OCI-LY7 (cell line): ENCODE measurements at regions not wholly inside any gene's neighbourhood (a gene's known extent, or its start where the extent isn't known, plus 50 kb on each side); places are given as distances from the start of the nearest gene placed in this dataset.

ENCODE experiments used
- BruUV-seq: library from RNA; stranded (reverse); fragments of 400-500 nt; replicated peaks from 2 replicates; lab custom pipeline; 2021; lab: Mats Ljungman, UMichigan
- CTCF ChIA-PET: fragments of 300-600 bp; sonication (Branson Sonifier 250); formaldehyde crosslinking; loops from one replicate; lab custom pipeline; 2022; ENCODE audit warnings: antibody characterized with exemption; ENCODE audit not compliant: unreplicated experiment; lab: Charles Lee
- POLR2A ChIA-PET: fragments of 300-600 bp; sonication (Branson Sonifier 250); formaldehyde crosslinking; loops from one replicate; lab custom pipeline; 2022; ENCODE audit warnings: antibody characterized with exemption; lab: Charles Lee
- DNase-seq: peaks from one replicate; pipeline ENCODE4 v3.0.0-alpha.2; 2015; ENCODE audit warnings: low spot score
- H2AFZ ChIP-seq: fragments of 200-600 bp; sonication (generic), shearing (Covaris generic); 2 replicates; pipeline ENCODE4 v1.6.1; 2014; ENCODE audit warnings: mild to moderate bottlenecking, antibody characterized with exemption, low read length, moderate library complexity
- H3K27ac ChIP-seq: fragments of 200-600 bp; sonication (generic); 2 replicates; pipeline ENCODE4 v1.5.1; 2014; ENCODE audit warnings: mixed run types, low read depth, mild to moderate bottlenecking, moderate library complexity, low read length, inconsistent platforms; ENCODE audit not compliant: poor library complexity, severe bottlenecking
- H3K36me3 ChIP-seq: fragments of 200-600 bp; sonication (generic); 2 replicates; pipeline ENCODE4 v1.6.1; 2014; ENCODE audit warnings: mild to moderate bottlenecking, antibody characterized with exemption, low read length, moderate library complexity, mixed read lengths; ENCODE audit not compliant: insufficient read depth
- H3K4me1 ChIP-seq: fragments of 200-600 bp; sonication (generic); 2 replicates; pipeline ENCODE4 v1.5.1; 2014; ENCODE audit warnings: mild to moderate bottlenecking, low read length; ENCODE audit not compliant: insufficient read depth, poor library complexity, severe bottlenecking
- H3K4me2 ChIP-seq: fragments of 200-600 bp; sonication (generic); 2 replicates; pipeline ENCODE4 v1.6.1; 2014; ENCODE audit warnings: mild to moderate bottlenecking, low read length
- H3K4me3 ChIP-seq: fragments of 200-600 bp; sonication (generic); 2 replicates; pipeline ENCODE4 v1.5.1; 2014; ENCODE audit warnings: mild to moderate bottlenecking, low read depth, low read length; ENCODE audit not compliant: poor library complexity, severe bottlenecking
- H3K79me2 ChIP-seq: fragments of 200-600 bp; sonication (generic); 2 replicates; pipeline ENCODE4 v1.6.1; 2016; ENCODE audit warnings: low read depth, mild to moderate bottlenecking, low read length, moderate library complexity, mixed read lengths; ENCODE audit not compliant: insufficient read depth
- H3K9me2 ChIP-seq: fragments of 200-600 bp; sonication (generic); 2 replicates; pipeline ENCODE4 v1.6.1; 2016; ENCODE audit warnings: mild to moderate bottlenecking, low read length, mixed read lengths; ENCODE audit not compliant: insufficient read depth
- H3K9me3 ChIP-seq: fragments of 200-600 bp; sonication (generic); 2 replicates; pipeline ENCODE4 v1.6.1; 2014; ENCODE audit warnings: mild to moderate bottlenecking, mixed run types, low read length, mixed read lengths
- H4K20me1 ChIP-seq: fragments of 200-600 bp; sonication (generic); 2 replicates; pipeline ENCODE4 v1.6.1; 2014; ENCODE audit warnings: mild to moderate bottlenecking, antibody characterized with exemption, low read length, moderate library complexity, mixed read lengths; ENCODE audit not compliant: insufficient read depth
- CTCF ChIP-seq: fragments of 200-600 bp; sonication (generic); conservative IDR thresholded peaks from 2 replicates; pipeline ENCODE4 v1.5.1; 2014; ENCODE audit warnings: mild to moderate bottlenecking, antibody characterized with exemption, low read length, moderate library complexity, mixed read lengths
- EZH2phosphoT487 ChIP-seq: fragments of 200-600 bp; sonication (generic); IDR thresholded peaks from 2 replicates; pipeline ENCODE4 v1.6.1; 2018; ENCODE audit warnings: low read depth, borderline replicate concordance, mild to moderate bottlenecking, mixed run types, antibody characterized with exemption, low read length, moderate library complexity, mixed read lengths
- intact Hi-C: fragments of 100-400 bp; cut with micrococcal nuclease; formaldehyde crosslinking; loops from one replicate; pipeline ENCODE4 v1.10.0; 2022; ENCODE audit not compliant: unreplicated experiment

- Histone ChIP-seq H3K27ac (no peak overlapping the region), H3K9me3 (no peaks in the 10 kb centered on the region), H3K4me1 (no peaks in the 10 kb centered on the region), H3K4me2 (no peak overlapping the region), H3K79me2 (no peaks in the 10 kb centered on the region), H3K4me3 (no peak overlapping the region), H3K36me3 (no peaks in the 10 kb centered on the region), H3K9me2 (no peaks in the 10 kb centered on the region), H2AFZ (no peak overlapping the region), H4K20me1 (no peaks in the 10 kb centered on the region)
- intact Hi-C loops = no loop called here
- no peak for DNase-seq
- ChIA-PET POLR2A (no interaction called here), CTCF (no interaction called here)
- BruUV-seq = no TSS peak
- TF ChIP-seq EZH2phosphoT487 = no peak
- TF ChIP-seq CTCF = no peak
Observed at GRCh38 chr5:176161431-176161830, 76.8 kb upstream of the SIMC1 start.

GRCh38 chr5:176162198-176162597 lies 76.0 kb upstream of the SIMC1 start:
- no peaks in the 10 kb centered on the region for H3K4me1 ChIP-seq
- DNase-seq = no peak
- H3K4me3 ChIP-seq = no peak overlapping the region
- H4K20me1 ChIP-seq = no peaks in the 10 kb centered on the region
- TF ChIP-seq CTCF (no peak), EZH2phosphoT487 (no peak)
- intact Hi-C loops = no loop called here
- no peak overlapping the region for H3K27ac ChIP-seq
- BruUV-seq = no TSS peak
- no peak overlapping the region for H2AFZ ChIP-seq
- no peaks in the 10 kb centered on the region for H3K79me2 ChIP-seq
- H3K4me2 ChIP-seq = no peak overlapping the region
- CTCF ChIA-PET = no interaction called here
- H3K36me3 ChIP-seq = no peaks in the 10 kb centered on the region
- H3K9me2 ChIP-seq = no peaks in the 10 kb centered on the region
- POLR2A ChIA-PET = no interaction called here
- H3K9me3 ChIP-seq = no peaks in the 10 kb centered on the region

GRCh38 chr5:176162888-176163287 lies 75.3 kb upstream of the SIMC1 start:
- Histone ChIP-seq H3K36me3 (no peaks in the 10 kb centered on the region), H4K20me1 (no peaks in the 10 kb centered on the region), H3K27ac (no peak overlapping the region), H3K9me2 (no peaks in the 10 kb centered on the region), H3K9me3 (no peaks in the 10 kb centered on the region), H3K79me2 (no peaks in the 10 kb centered on the region), H3K4me3 (no peak overlapping the region), H3K4me1 (no peaks in the 10 kb centered on the region), H2AFZ (no peak overlapping the region), H3K4me2 (no peak overlapping the region)
- no peak for DNase-seq
- CTCF ChIA-PET = no interaction called here
- BruUV-seq = no TSS peak
- intact Hi-C loops = no loop called here
- POLR2A ChIA-PET = no interaction called here
- TF ChIP-seq CTCF (no peak), EZH2phosphoT487 (no peak)
